Gastroesophageal sphincter (tissue), 3 donors: ENCODE measurements at regions not wholly inside any gene's neighbourhood (a gene's known extent, or its start where the extent isn't known, plus 50 kb on each side); places are given as distances from the start of the nearest gene placed in this dataset.

Source experiments
- CTCF ChIP-seq, 4 experiments: fragments of 200-600 bp in 2 of 4; fragments of 450-650 bp in 2 of 4; sonication (generic) in 1 of 4; IDR thresholded peaks; one replicate each; pipeline ENCODE4 v1.5.1; 2017 to 2019; ENCODE audit warnings: antibody characterized with exemption in 4 of 4, mild to moderate bottlenecking in 2 of 4, moderate library complexity in 2 of 4
- EP300 ChIP-seq: sonication (generic); formaldehyde crosslinking; IDR thresholded peaks from one replicate; pipeline ENCODE4 v1.6.1; 2017; ENCODE audit warnings: antibody characterized with exemption, mild to moderate bottlenecking
- POLR2A ChIP-seq, 2 donors: fragments of 450-650 bp; IDR thresholded peaks; one replicate each; pipeline ENCODE4 v1.6.1; 2017; ENCODE audit warnings: antibody characterized with exemption in 2 of 2, mild to moderate bottlenecking in 2 of 2, moderate library complexity in 1 of 2
- POLR2AphosphoS5 ChIP-seq: sonication (generic); formaldehyde crosslinking; IDR thresholded peaks from one replicate; pipeline ENCODE4 v1.6.1; 2017; ENCODE audit warnings: antibody characterized with exemption

GRCh38 chr16:5769513-5769912 is 671.9 kb upstream of the EEF2KMT start:
- TF ChIP-seq POLR2A (IDR thresholded peaks at IDR 0.05) (no peak), POLR2AphosphoS5 (no peak), CTCF (IDR thresholded peaks at IDR 0.05) (no peak), EP300 (no peak)
